SU-DHL-6 (cell line): ENCODE measurements at regions not wholly inside any gene's neighbourhood (a gene's known extent, or its start where the extent isn't known, plus 50 kb on each side); places are given as distances from the start of the nearest gene placed in this dataset.

Experiments
- H2AFZ ChIP-seq: fragments of 200-600 bp; sonication (generic); 2 replicates; pipeline ENCODE4 v1.6.1; 2014; ENCODE audit warnings: low read depth, mild to moderate bottlenecking, moderate library complexity, mixed read lengths, antibody characterized with exemption, low read length; ENCODE audit not compliant: severe bottlenecking
- H3F3A ChIP-seq: fragments of 200-600 bp; shearing (Covaris generic); 2 replicates; pipeline ENCODE4 v1.6.0; 2016; ENCODE audit warnings: antibody characterized with exemption, mild to moderate bottlenecking; ENCODE audit not compliant: insufficient read depth
- H3K27ac ChIP-seq: fragments of 200-600 bp; sonication (generic); 2 replicates; pipeline ENCODE4 v1.5.1; 2016; ENCODE audit warnings: low read depth, mild to moderate bottlenecking, low read length, moderate library complexity, mixed read lengths
- H3K27me3 ChIP-seq: fragments of 200-600 bp; sonication (generic), shearing (Covaris generic); 2 replicates; pipeline ENCODE4 v1.6.0; 2014; ENCODE audit warnings: mild to moderate bottlenecking, low read length
- H3K36me3 ChIP-seq: fragments of 200-600 bp; sonication (generic); 2 replicates; pipeline ENCODE4 v1.6.1; 2014; ENCODE audit warnings: mild to moderate bottlenecking, low read length, mixed read lengths
- H3K4me2 ChIP-seq: fragments of 300-600, 200-600 bp; shearing (Covaris generic), sonication (generic); 2 replicates; pipeline ENCODE4 v1.6.0; 2014; ENCODE audit warnings: low read length, low read depth, mild to moderate bottlenecking; ENCODE audit not compliant: poor library complexity, severe bottlenecking
- H3K4me3 ChIP-seq: fragments of 200-600 bp; sonication (generic); 2 replicates; pipeline ENCODE4 v1.5.1; 2014; ENCODE audit warnings: antibody characterized with exemption, low read length, mild to moderate bottlenecking, mixed read lengths; ENCODE audit not compliant: insufficient read depth, poor library complexity, severe bottlenecking
- H3K79me2 ChIP-seq: fragments of 200-600 bp; sonication (generic); 2 replicates; pipeline ENCODE4 v1.6.1; 2014; ENCODE audit warnings: mild to moderate bottlenecking, low read length, moderate library complexity; ENCODE audit not compliant: insufficient read depth
- H3K9ac ChIP-seq: fragments of 200-600 bp; sonication (generic); 2 replicates; pipeline ENCODE4 v1.7.0; 2014; ENCODE audit warnings: mild to moderate bottlenecking, low read length
- H3K9me2 ChIP-seq: fragments of 200-600 bp; sonication (generic); replicated peaks from 2 replicates; pipeline ENCODE4 v1.6.1; 2014; ENCODE audit warnings: low read length; ENCODE audit not compliant: insufficient read depth
- H3K9me3 ChIP-seq: fragments of 200-600 bp; sonication (generic); 2 replicates; pipeline ENCODE4 v1.6.1; 2014; ENCODE audit warnings: low read length, mixed read lengths; ENCODE audit not compliant: insufficient read depth
- H4K20me1 ChIP-seq: fragments of 200-600 bp; sonication (generic); 2 replicates; pipeline ENCODE4 v1.6.1; 2014; ENCODE audit warnings: low read depth, mild to moderate bottlenecking, antibody characterized with exemption, low read length, moderate library complexity, mixed read lengths
- EZH2phosphoT487 ChIP-seq: fragments of 200-600 bp; sonication (generic), shearing (Covaris generic); conservative IDR thresholded peaks from 2 replicates; pipeline ENCODE4 v1.6.1; 2018; ENCODE audit warnings: mild to moderate bottlenecking, antibody characterized with exemption, low read length, moderate library complexity, mixed read lengths
- TF ChIP-seq, protein P1 (sequence below): fragments of 200-600 bp; sonication (generic); IDR thresholded peaks from one replicate; pipeline ENCODE4 v1.5.1; 2017; ENCODE audit warnings: antibody characterized with exemption, mild to moderate bottlenecking, low read length, moderate library complexity; ENCODE audit not compliant: insufficient read depth, poor library complexity, severe bottlenecking

GRCh38 chr5:126348855-126349635 lies 74.2 kb upstream of the GRAMD2B start:
- Histone ChIP-seq H3K9me2 (no peaks in the 10 kb centered on the region), H3K79me2 (no peaks in the 10 kb centered on the region), H3F3A (no peaks in the 10 kb centered on the region), H3K27ac (no peak overlapping the region), H3K27me3 (no peaks in the 10 kb centered on the region), H3K36me3 (no peaks in the 10 kb centered on the region), H2AFZ (no peak overlapping the region), H3K9ac (no peak overlapping the region), H3K9me3 (no peaks in the 10 kb centered on the region), H3K4me3 (no peak overlapping the region), H3K4me2 (no peak overlapping the region), H4K20me1 (no peaks in the 10 kb centered on the region)
- TF ChIP-seq EZH2phosphoT487, result no peak
- TF ChIP-seq, protein P1, sequence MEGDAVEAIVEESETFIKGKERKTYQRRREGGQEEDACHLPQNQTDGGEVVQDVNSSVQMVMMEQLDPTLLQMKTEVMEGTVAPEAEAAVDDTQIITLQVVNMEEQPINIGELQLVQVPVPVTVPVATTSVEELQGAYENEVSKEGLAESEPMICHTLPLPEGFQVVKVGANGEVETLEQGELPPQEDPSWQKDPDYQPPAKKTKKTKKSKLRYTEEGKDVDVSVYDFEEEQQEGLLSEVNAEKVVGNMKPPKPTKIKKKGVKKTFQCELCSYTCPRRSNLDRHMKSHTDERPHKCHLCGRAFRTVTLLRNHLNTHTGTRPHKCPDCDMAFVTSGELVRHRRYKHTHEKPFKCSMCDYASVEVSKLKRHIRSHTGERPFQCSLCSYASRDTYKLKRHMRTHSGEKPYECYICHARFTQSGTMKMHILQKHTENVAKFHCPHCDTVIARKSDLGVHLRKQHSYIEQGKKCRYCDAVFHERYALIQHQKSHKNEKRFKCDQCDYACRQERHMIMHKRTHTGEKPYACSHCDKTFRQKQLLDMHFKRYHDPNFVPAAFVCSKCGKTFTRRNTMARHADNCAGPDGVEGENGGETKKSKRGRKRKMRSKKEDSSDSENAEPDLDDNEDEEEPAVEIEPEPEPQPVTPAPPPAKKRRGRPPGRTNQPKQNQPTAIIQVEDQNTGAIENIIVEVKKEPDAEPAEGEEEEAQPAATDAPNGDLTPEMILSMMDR, result no peak

- TF ChIP-seq, protein P1, result no peak
- TF ChIP-seq EZH2phosphoT487, result no peak
- Histone ChIP-seq H3K4me2 (no peak overlapping the region), H3K9me3 (no peaks in the 10 kb centered on the region), H3K4me3 (no peak overlapping the region), H3K9me2 (no peaks in the 10 kb centered on the region), H3K27me3 (no peaks in the 10 kb centered on the region), H3K36me3 (no peaks in the 10 kb centered on the region), H3F3A (no peaks in the 10 kb centered on the region), H4K20me1 (no peaks in the 10 kb centered on the region), H3K27ac (no peak overlapping the region), H3K9ac (no peak overlapping the region), H3K79me2 (no peaks in the 10 kb centered on the region), H2AFZ (no peak overlapping the region)
Measured at GRCh38 chr5:126351153-126351552, 72.1 kb upstream of the GRAMD2B start.

- H4K20me1 ChIP-seq, result no peaks in the 10 kb centered on the region
- H3K79me2 ChIP-seq, result no peaks in the 10 kb centered on the region
- TF ChIP-seq EZH2phosphoT487, result no peak
- TF ChIP-seq, protein P1, result no peak
- H3K27me3 ChIP-seq, result no peaks in the 10 kb centered on the region
- no peaks in the 10 kb centered on the region for H3F3A ChIP-seq
- no peak overlapping the region for H3K27ac ChIP-seq
- no peak overlapping the region for H3K4me3 ChIP-seq
- H3K36me3 ChIP-seq, result no peaks in the 10 kb centered on the region
- H3K9me2 ChIP-seq, result no peaks in the 10 kb centered on the region
- H2AFZ ChIP-seq, result no peak overlapping the region
- H3K9me3 ChIP-seq, result no peaks in the 10 kb centered on the region
- H3K4me2 ChIP-seq, result no peak overlapping the region
- H3K9ac ChIP-seq, result no peak overlapping the region
Measured at GRCh38 chr5:126354012-126354857, 69.0 kb upstream of the GRAMD2B start.
